Right lobe of liver (tissue), 6 donors: ENCODE measurements at regions not wholly inside any gene's neighbourhood (a gene's known extent, or its start where the extent isn't known, plus 50 kb on each side); places are given as distances from the start of the nearest gene placed in this dataset.
"Not testable (repeated sequence)": the region's sequence is repeated elsewhere in the genome, so short reads cannot be mapped to it uniquely, and the experiment has no call there.

ENCODE experiments used
- ATAC-seq, 4 donors: fragments of 200-7000 bp; cut with Tn5 transposase; one replicate each; pipeline ENCODE4 v1.9.1; 2020; ENCODE audit warnings: mild to moderate bottlenecking in 4 of 4, moderate library complexity in 4 of 4
- DNase-seq, 3 donors: peaks; one replicate each; pipeline ENCODE4 v3.0.0-alpha.2; 2020
- H3K27ac ChIP-seq, 3 donors: fragments of 200-600 bp; one replicate each; pipeline ENCODE4 v1.8.0; 2022
- H3K27me3 ChIP-seq, 2 donors: fragments of 200-600 bp; one replicate each; pipeline ENCODE4 v1.8.0; 2022
- H3K36me3 ChIP-seq, 4 donors: fragments of 200-600 bp; sonication (generic) in 1 of 4; one replicate each; pipeline versions ENCODE4 v1.5.1 to v1.8.0; 2017 to 2022; ENCODE audit warnings: control low read depth in 1 of 4
- H3K4me1 ChIP-seq, 4 donors: fragments of 200-600 bp; sonication (generic) in 1 of 4; one replicate each; pipeline versions ENCODE4 v1.5.1 to v1.8.0; 2017 to 2022; ENCODE audit warnings: control low read depth in 1 of 4
- H3K4me3 ChIP-seq, 3 donors: fragments of 200-600 bp; one replicate each; pipeline ENCODE4 v1.8.0; 2022
- H3K9me3 ChIP-seq, 4 donors: fragments of 200-600 bp; sonication (generic) in 1 of 4; one replicate each; pipeline versions ENCODE4 v1.5.1 to v1.8.0; 2017 to 2022; ENCODE audit warnings: control low read depth in 1 of 4
- POLR2A ChIP-seq: fragments of 450-650 bp; IDR thresholded peaks from one replicate; pipeline ENCODE4 v1.6.1; 2017; ENCODE audit warnings: antibody characterized with exemption, mild to moderate bottlenecking
- WGBS: methylation state at CpG from one replicate; pipeline ENCODE4 v1.1.6; 2018; ENCODE audit warnings: low coverage, low lambda C conversion rate; ENCODE audit not compliant: insufficient coverage; ENCODE audit errors: missing lambda C conversion rate; 5-methylcytosine and 5-hydroxymethylcytosine counted together
- intact Hi-C, 2 donors: fragments of 100-400 bp; cut with DNase I; formaldehyde crosslinking; loops; one replicate each; pipeline versions ENCODE4 v1.11.2 to v1.14.1; 2022
- TF ChIP-seq, protein P1 (sequence below), 4 donors: fragments of 200-600 bp in 3 of 4; fragments of 450-650 bp in 1 of 4; IDR thresholded peaks; one replicate each; pipeline versions ENCODE4 v1.5.1 to v1.8.0; 2016 to 2022; ENCODE audit warnings: antibody characterized with exemption in 4 of 4, mild to moderate bottlenecking in 2 of 4
- donor health status: DM: no; HTN: yes; CAD: no.
- donor health status: DM: no; HTN: no; CAD: no.
- donor health status: DM: no; HTN: no; CAD: no.
- donor health status: DM: no; HTN: yes; CAD: no.
- donor health status: DM: no; HTN: yes; CAD: no.

DNA sequence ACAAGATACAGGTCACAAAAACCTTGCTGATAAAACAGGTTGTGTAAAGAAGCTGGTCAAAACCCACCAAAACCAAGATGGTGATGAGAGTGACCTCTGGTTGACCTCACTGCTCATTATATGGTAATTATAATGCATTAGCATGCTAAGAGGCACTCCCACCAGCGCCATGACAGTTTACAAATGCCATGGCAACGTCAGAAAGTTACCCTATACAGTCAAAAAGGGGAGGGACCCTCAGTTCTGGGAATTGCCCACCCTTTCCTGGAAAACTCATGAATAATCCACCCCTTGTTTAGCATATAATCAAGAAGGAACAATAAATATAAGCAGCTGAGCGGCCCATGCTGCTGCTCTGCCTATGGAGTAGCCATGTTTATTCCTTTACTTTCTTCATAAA, 434.1 kb downstream of the ZNF536 start:
- WGBS = 67% methylated on average over 3 of the region's 3 CpGs
- TF ChIP-seq, protein P1, sequence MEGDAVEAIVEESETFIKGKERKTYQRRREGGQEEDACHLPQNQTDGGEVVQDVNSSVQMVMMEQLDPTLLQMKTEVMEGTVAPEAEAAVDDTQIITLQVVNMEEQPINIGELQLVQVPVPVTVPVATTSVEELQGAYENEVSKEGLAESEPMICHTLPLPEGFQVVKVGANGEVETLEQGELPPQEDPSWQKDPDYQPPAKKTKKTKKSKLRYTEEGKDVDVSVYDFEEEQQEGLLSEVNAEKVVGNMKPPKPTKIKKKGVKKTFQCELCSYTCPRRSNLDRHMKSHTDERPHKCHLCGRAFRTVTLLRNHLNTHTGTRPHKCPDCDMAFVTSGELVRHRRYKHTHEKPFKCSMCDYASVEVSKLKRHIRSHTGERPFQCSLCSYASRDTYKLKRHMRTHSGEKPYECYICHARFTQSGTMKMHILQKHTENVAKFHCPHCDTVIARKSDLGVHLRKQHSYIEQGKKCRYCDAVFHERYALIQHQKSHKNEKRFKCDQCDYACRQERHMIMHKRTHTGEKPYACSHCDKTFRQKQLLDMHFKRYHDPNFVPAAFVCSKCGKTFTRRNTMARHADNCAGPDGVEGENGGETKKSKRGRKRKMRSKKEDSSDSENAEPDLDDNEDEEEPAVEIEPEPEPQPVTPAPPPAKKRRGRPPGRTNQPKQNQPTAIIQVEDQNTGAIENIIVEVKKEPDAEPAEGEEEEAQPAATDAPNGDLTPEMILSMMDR (IDR thresholded peaks at IDR 0.05) = no peak
- TF ChIP-seq POLR2A = no peak
- H3K4me3 ChIP-seq = no peak overlapping the region
- H3K27me3 ChIP-seq = no peaks in the 10 kb centered on the region
- DNase-seq = no peak
- no peak overlapping the region for H3K27ac ChIP-seq
- no peaks in the 10 kb centered on the region for H3K4me1 ChIP-seq
- H3K36me3 ChIP-seq = no peaks in the 10 kb centered on the region
- intact Hi-C loops = no loop called here
- no peak for ATAC-seq
- H3K9me3 ChIP-seq = no peaks in the 10 kb centered on the region

DNA sequence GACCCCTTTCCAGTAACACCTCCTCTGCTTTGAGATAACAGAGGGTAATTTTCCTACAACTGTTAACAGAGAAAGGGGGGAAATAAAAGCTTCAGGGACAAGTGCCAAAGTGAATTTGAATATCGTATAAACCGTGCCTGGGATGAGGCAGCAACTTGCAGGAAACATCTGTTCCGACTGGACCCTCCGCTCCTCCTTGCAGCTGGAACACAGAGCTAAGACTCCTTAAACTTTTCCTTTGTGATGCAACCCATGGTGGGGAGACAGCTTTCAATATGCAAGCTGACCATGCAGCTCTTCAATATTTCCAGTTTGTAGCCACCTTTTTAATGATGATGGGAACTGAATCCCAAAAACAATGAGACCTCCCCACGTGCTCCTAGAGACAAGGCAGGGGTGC, 432.6 kb downstream of the ZNF536 start:
- H3K36me3 ChIP-seq = no peaks in the 10 kb centered on the region
- TF ChIP-seq, protein P1 (IDR thresholded peaks at IDR 0.05) = no peak
- TF ChIP-seq POLR2A = no peak
- no peaks in the 10 kb centered on the region for H3K27me3 ChIP-seq
- no peaks in the 10 kb centered on the region for H3K9me3 ChIP-seq
- H3K4me3 ChIP-seq = no peak overlapping the region
- ATAC-seq (no peak), DNase-seq (no peak)
- H3K4me1 ChIP-seq = no peaks in the 10 kb centered on the region
- H3K27ac ChIP-seq = no peak overlapping the region
- WGBS = 27% methylated on average over 5 of the region's 5 CpGs
- intact Hi-C loops = no loop called here

DNA sequence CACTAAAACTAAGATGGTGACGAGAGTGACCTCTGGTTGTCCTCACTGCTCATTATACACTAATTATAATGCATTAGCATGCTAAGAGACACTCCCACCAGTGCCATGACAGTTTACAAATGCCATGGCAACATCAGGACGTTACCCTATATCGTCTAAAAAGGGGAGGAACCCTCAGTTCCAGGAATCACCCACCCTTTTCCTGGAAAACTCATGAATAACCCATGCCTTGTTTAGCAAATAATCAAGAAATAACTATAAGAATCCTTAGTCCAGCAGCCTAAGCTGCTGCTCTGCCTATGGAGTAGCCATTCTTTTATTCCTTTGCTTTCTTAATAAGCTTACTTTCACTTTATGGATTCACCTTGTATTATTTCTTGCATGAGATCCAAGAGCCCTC, 432.1 kb downstream of the ZNF536 start:
- H3K27ac ChIP-seq, intact Hi-C loops, H3K4me1 ChIP-seq, DNase-seq, H3K4me3 ChIP-seq, H3K27me3 ChIP-seq, ATAC-seq, H3K9me3 ChIP-seq, H3K36me3 ChIP-seq: not testable (repeated sequence)
- WGBS = 19% methylated on average over 3 of the region's 3 CpGs

DNA sequence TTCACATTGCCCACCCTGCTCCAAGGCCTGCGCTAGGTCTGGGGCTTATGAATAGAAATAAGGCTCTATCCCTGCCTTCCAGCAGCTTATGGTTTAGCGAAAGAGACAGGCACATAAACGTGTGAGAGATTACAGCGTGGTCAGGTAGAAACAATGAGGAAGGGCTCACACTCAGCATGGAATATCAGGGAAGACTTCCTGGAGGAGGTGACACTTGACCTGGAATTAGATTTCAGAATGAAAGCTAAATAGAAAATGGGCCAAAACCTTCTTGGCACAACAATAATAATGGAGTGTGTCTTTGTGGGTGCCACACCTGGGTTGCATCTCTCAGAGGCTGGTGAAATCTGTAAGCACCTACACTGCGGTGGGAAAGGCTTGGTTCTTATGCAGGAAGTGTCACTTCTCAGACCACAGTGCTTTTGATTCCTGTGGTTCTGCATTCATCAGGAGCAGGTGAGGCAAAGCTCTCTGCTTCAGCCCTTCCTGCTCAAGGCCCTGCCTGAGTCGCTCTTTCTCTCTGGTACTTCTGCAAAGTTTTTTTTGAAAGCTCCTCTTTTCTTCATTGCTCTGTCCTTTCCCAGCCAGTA, 430.3 kb downstream of the ZNF536 start:
- no peak overlapping the region for H3K4me3 ChIP-seq
- H3K36me3 ChIP-seq = no peaks in the 10 kb centered on the region
- 57% methylated on average over 6 of the region's 6 CpGs for WGBS
- no peaks in the 10 kb centered on the region for H3K9me3 ChIP-seq
- ATAC-seq (no peak), DNase-seq (no peak)
- H3K27ac ChIP-seq = no peak overlapping the region
- no peak for TF ChIP-seq POLR2A
- TF ChIP-seq, protein P1 (IDR thresholded peaks at IDR 0.05) = no peak
- no peaks in the 10 kb centered on the region for H3K27me3 ChIP-seq
- intact Hi-C loops = no loop called here
- H3K4me1 ChIP-seq = no peaks in the 10 kb centered on the region

DNA sequence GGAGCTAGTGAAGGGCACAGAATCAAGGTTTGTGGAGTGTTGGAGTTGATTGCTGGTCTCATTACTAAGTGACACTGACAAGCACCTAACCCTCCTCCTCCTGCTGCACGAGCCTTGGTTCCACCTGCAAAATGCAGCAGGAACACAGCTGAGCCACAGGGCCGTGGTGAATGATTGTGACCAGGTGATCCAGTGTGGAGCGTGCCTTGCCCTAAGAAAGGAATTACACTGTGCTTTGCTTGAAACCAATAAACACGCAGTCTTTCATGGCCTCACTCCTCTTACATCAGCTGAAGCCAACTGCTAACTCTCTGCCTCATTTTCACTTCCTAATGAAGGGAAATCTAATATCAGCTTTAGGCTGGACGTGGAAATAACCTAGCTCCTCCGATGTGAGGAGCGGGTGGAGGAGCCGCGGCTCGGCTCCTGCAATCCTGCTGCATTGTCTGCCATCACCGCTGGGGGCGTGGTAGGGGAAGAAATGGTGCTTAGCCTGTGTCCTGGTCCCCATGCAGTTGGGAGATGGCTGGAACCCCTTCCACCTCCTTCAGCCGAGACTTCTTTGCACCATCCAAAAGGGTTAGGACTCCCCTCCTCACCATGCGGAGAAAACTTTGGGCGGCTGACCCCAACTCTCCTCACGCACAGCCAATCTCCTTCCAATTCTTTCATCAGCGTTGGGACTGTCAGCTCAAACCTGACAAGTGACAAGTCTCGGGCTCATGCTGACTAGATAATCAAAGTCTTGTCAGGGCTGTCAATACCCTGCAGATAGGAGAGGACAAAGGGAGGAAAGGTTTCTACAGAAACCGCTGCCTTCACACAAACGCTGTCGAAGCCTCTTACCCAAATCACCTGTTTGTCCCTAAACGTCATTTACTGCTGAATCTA, 427.9 kb downstream of the ZNF536 start:
- no peak for TF ChIP-seq POLR2A
- TF ChIP-seq, protein P1 (IDR thresholded peaks at IDR 0.05) = peak; percentile 50 to 71 (median 64)
- H3K4me3 ChIP-seq = no peak overlapping the region
- intact Hi-C loops = no loop called here
- peak in 2 of 3 donors; percentile 64 for DNase-seq
- ATAC-seq = peak; percentile 69 to 85 (median 74)
- no peaks in the 10 kb centered on the region for H3K4me1 ChIP-seq
- no peaks in the 10 kb centered on the region for H3K9me3 ChIP-seq
- no peaks in the 10 kb centered on the region for H3K27me3 ChIP-seq
- WGBS = 14% methylated on average over 15 of the region's 22 CpGs
- H3K27ac ChIP-seq = no peak overlapping the region
- H3K36me3 ChIP-seq = no peaks in the 10 kb centered on the region
